ENCODE measurements at regions not wholly inside any gene's neighbourhood (a gene's known extent, or its start where the extent isn't known, plus 50 kb on each side); places are given as distances from the start of the nearest gene placed in this dataset.

DNA sequence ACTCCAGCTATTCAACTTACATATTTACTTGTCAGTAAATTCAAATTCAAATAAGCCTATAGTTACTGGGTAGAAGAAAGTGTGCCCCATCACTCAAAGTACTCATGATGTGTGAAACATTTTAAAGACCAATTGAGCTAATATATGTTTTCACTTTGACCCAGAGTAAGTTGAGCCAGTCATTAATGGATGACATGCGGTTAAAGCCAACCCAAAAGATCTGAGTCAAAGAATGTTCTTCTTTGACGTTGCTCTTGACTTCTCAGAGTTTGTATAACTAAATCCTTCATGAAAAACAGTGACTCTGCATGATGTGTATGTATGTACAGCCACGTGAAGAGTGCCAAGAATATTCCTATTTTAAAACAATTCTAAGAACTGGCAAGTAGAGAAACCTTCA lies 237.4 kb downstream of the NR2F1-AS1 start:
- no peak for TF ChIP-seq CTCF (IDR thresholded peaks at IDR 0.05)
- H3K4me1 ChIP-seq, result no peaks in the 10 kb centered on the region
- WGBS, 2 donors, result 79 to 83% methylated on average over 3 of the region's 3 CpGs
- no peak for DNase-seq
- peaks cover 0 to 11% (median 0%) of the 10 kb centered on the region in 11 donors for H3K9me3 ChIP-seq
- H3K27me3 ChIP-seq, result peaks cover 0 to 5% (median 0%) of the 10 kb centered on the region in 7 donors
- no peaks in the 10 kb centered on the region for H3K36me3 ChIP-seq
- intact Hi-C loops (cut with DNase I), result no loop called here
- ATAC-seq, result no peak
- no peak overlapping the region for H3K4me3 ChIP-seq
- no peak overlapping the region for H3K27ac ChIP-seq

DNA sequence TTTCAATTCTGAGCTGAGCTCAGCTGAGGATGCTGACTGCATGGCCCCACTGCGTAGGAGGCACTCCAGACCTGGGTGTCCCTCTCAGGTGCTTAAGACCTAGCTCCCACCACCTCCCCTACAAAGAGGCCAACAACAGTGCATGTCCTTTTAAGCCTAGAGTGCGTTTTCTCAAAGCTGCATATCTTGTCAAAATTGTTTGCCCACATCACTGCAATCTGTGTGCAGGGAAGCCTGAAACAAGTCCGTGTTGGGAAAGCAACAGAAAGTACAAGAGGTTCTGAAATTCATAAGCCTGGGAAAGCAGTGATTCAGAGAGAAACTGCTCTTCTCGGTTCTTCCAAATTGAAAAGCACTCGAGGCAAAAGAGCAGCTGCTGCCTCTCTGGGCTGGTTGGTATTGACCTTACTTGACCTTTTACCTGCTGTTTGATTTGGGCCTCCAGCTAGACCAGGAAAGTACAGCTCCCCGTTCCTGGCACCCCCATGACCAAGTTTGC lies 238.4 kb downstream of the NR2F1-AS1 start:
- Histone ChIP-seq H3K36me3 (no peaks in the 10 kb centered on the region), H3K4me3 (no peak overlapping the region), H3K27ac (no peak overlapping the region), H3K4me1 (no peaks in the 10 kb centered on the region), H3K9me3 (peaks cover 0 to 11% (median 0%) of the 10 kb centered on the region in 11 donors), H3K27me3 (no peaks in the 10 kb centered on the region)
- 64 to 73% methylated on average over 6 of the region's 6 CpGs for WGBS, 2 donors
- no peak for TF ChIP-seq CTCF (IDR thresholded peaks at IDR 0.05)
- intact Hi-C loops (cut with DNase I), result no loop called here
- ATAC-seq (no peak), DNase-seq (no peak)

- intact Hi-C loops (cut with DNase I), result no loop called here
- no peak for TF ChIP-seq CTCF (IDR thresholded peaks at IDR 0.05)
- Histone ChIP-seq H3K27ac (no peak overlapping the region), H3K27me3 (no peaks in the 10 kb centered on the region), H3K4me3 (no peak overlapping the region), H3K4me1 (no peaks in the 10 kb centered on the region), H3K9me3 (peaks cover 0 to 11% (median 0%) of the 10 kb centered on the region in 11 donors), H3K36me3 (no peaks in the 10 kb centered on the region)
- no peak for DNase-seq
- 75 to 76% methylated on average over 5 of the region's 5 CpGs for WGBS, 2 donors
- no peak for ATAC-seq
Observed at GRCh38 chr5:93340881-93341280, 240.1 kb downstream of the NR2F1-AS1 start.

- intact Hi-C loops (cut with DNase I), result no loop called here
- WGBS, 2 donors, result 73 to 86% methylated on average over 2 of the region's 2 CpGs
Observed at GRCh38 chr5:93337138-93337537, 243.9 kb downstream of the NR2F1-AS1 start.

More at GRCh38 chr5:93337138-93337537, 243.9 kb downstream of the NR2F1-AS1 start:
- H3K27ac ChIP-seq, result no peak overlapping the region
- DNase-seq, result no peak
- no peaks in the 10 kb centered on the region for H3K27me3 ChIP-seq
- H3K4me3 ChIP-seq, result no peak overlapping the region
- H3K36me3 ChIP-seq, result no peaks in the 10 kb centered on the region
- no peak for ATAC-seq
- peaks cover 0 to 2% (median 0%) of the 10 kb centered on the region in 9 donors for H3K4me1 ChIP-seq
- peaks cover 0 to 11% (median 0%) of the 10 kb centered on the region in 11 donors for H3K9me3 ChIP-seq
- no peak for TF ChIP-seq CTCF (IDR thresholded peaks at IDR 0.05)

Measured in heart right ventricle (tissue), 16 donors.